ENCODE measurements at regions not wholly inside any gene's neighbourhood (a gene's known extent, or its start where the extent isn't known, plus 50 kb on each side); places are given as distances from the start of the nearest gene placed in this dataset.

GRCh38 chrX:7603387-7603786, 239.6 kb upstream of the VCX start:
- Histone ChIP-seq H3K4me3 (replicated peaks in 1 of 3; ENCODE audit: insufficient read depth in 1 of 3, low read depth in 1 of 3, low read length in 3 of 3) (no peak overlapping the region), H3K36me3 (ENCODE audit: control insufficient read depth in 2 of 2, extremely low read depth in 1 of 2, insufficient read depth in 2 of 2, low read length in 2 of 2) (no peaks in the 10 kb centered on the region), H3K9ac (replicated peaks; ENCODE audit: extremely low read depth, insufficient read depth, low read length) (no peak overlapping the region), H3K79me2 (ENCODE audit: control insufficient read depth, insufficient read depth, low read length) (no peaks in the 10 kb centered on the region), H3K9me3 (replicated peaks; ENCODE audit: control insufficient read depth, insufficient read depth, low read length) (no peaks in the 10 kb centered on the region), H3K4me1 (ENCODE audit: control insufficient read depth, extremely low read depth, insufficient read depth, low read length) (no peaks in the 10 kb centered on the region), H3K27me3 (ENCODE audit: control insufficient read depth in 2 of 2, insufficient read depth in 2 of 2, low read length in 2 of 2) (no peaks in the 10 kb centered on the region), H3K9me1 (replicated peaks; ENCODE audit: control insufficient read depth, extremely low read depth, insufficient read depth, low read length) (no peaks in the 10 kb centered on the region), H2AFZ (ENCODE audit: low read depth, low read length) (no peak overlapping the region), H4K20me1 (replicated peaks; ENCODE audit: control insufficient read depth, extremely low read depth, insufficient read depth, low read length) (no peaks in the 10 kb centered on the region), H3K27ac (ENCODE audit: insufficient read depth, low read depth, low read length) (no peak overlapping the region), H3K4me2 (ENCODE audit: insufficient read depth, low read length) (no peak overlapping the region)
- no peak for TF ChIP-seq EZH2 (IDR thresholded peaks at IDR 0.05; ENCODE audit: borderline replicate concordance, low read depth, low read length, severe bottlenecking)
- TF ChIP-seq MYC (IDR thresholded peaks at IDR 0.05; ENCODE audit: low read depth, low read length) = no peak
- no peak for TF ChIP-seq POLR2AphosphoS5 (IDR thresholded peaks at IDR 0.05; ENCODE audit: insufficient read depth, low read depth, low read length)
- TF ChIP-seq FOS (IDR thresholded peaks at IDR 0.05; ENCODE audit: borderline replicate concordance, insufficient read depth, low read length) = no peak
- TF ChIP-seq MAX (IDR thresholded peaks at IDR 0.05; ENCODE audit: insufficient read depth, insufficient read length) = no peak
- no peak for TF ChIP-seq GATA2 (IDR thresholded peaks at IDR 0.05; ENCODE audit: insufficient read depth, insufficient read length, low read depth, low read length)
- no peak for TF ChIP-seq JUN (IDR thresholded peaks at IDR 0.05; ENCODE audit: borderline replicate concordance, insufficient read depth, insufficient read length, low read depth)
- TF ChIP-seq POLR2A (IDR thresholded peaks at IDR 0.05; ENCODE audit: low read depth, low read length) = no peak
- TF ChIP-seq CTCF (IDR thresholded peaks at IDR 0.05; ENCODE audit: extremely low read depth in 1 of 2, insufficient read depth in 1 of 2, low read depth in 1 of 2, low read length in 2 of 2) = no peak
- ChIA-PET POLR2A (no interaction called here), CTCF (no interaction called here)
- DNase-seq (ENCODE audit: low read depth, low spot score) (no peak), FAIRE-seq (no peak)
- no TSS peak for BruUV-seq (replicated peaks)
- intact Hi-C loops (cut with micrococcal nuclease) (no loop called here), dilution Hi-C loops (cut with MboI; ENCODE audit: extremely low pct_ligation_motif_present, low sequenced_read_pairs) (no loop called here)
